Stimulated activated naive CD8-positive, alpha-beta T cell treated with anti-CD3 and anti-CD28 coated beads, Interleukin-15, Interleukin-2, amounts not matched to agents 100 U/mL and 50 U/mL, for 24 hours (primary cell): ENCODE measurements at regions not wholly inside any gene's neighbourhood (a gene's known extent, or its start where the extent isn't known, plus 50 kb on each side); places are given as distances from the start of the nearest gene placed in this dataset.
"Not testable (repeated sequence)": the region's sequence is repeated elsewhere in the genome, so short reads cannot be mapped to it uniquely, and the experiment has no call there.

Source experiments
- ATAC-seq: fragments of 150-1000 bp; cut with Tn5 transposase; one replicate; pipeline ENCODE4 v1.10.0; 2021
- DNase-seq: peaks from one replicate; pipeline ENCODE4 v3.0.0; 2021

- DNase-seq = no peak
- ATAC-seq = no peak
These were observed 1290.8 kb downstream of the NCAM2 start for GRCh38 chr21:22288885-22289499.

DNA sequence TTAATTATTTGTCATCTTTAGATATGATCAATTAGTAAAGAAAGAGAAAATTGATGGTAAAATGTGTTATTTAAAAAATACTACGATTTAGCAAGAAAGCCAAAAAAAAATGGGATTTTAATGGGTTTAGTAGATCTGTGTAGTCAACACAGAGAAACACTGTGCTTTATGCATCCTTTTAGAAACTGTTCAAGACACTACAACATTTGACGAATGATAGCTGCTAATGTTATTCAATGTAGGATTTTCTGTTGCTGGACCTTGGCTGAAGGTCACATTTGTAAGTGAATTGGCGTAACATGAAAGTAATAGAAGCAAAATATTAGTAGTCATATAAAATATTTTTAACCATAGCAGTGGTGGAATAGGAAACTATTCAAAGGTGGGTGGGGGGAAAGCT is 1293.9 kb downstream of the NCAM2 start:
- DNase-seq (no peak), ATAC-seq (no peak)

DNA sequence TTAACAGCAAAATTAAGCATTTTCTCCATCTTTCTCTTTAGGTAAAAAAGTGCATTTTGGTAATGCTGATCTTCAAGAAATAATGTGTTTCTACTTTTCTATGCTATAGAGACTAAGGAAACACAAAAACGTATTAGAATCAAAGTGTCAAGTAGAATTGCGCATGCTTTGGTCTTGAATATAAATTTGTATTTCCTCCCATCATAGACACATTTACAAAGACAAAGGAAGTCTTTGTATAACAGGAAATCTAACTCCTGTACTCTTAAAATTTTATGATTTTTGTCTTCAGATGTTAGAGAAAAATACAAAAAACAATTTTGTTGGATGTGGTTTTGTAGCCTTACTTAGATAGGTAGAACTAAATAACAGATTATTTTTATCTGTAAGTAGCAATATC is 1299.4 kb downstream of the NCAM2 start:
- no peak for DNase-seq
- no peak for ATAC-seq

DNA sequence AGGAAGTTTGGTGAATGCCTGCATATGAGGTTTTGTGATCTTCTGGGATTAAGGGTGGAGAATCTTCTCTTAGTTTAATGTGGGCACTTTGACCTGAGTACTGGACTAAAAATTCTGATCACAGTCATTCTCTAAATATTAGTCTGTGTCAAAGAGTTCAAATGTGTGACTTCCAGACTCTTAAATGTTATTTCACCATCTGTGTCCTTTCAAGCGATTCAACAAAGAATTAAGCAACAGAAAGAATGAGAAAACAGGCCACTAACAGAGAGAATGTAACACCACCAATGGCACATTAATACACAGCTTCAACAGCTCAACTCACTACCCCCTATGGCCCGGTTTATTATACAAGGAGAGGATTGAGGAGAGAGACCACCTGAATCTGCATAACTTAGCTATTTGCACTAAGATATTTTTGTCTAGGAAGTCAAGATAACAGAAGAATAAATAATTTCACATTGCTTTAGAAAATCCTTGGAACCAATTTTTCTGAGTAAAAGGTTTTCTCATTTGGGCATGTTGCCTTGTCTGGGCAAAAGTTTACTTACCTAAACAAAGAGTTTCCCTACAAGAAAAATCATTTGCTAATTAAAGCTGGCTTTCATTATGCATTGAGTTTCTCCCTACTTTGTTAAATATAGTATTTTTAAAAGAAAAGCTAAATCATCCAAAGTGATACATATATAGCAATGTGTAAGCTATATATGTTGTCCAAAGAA is 1313.7 kb downstream of the NCAM2 start:
- DNase-seq (no peak), ATAC-seq (no peak)

DNA sequence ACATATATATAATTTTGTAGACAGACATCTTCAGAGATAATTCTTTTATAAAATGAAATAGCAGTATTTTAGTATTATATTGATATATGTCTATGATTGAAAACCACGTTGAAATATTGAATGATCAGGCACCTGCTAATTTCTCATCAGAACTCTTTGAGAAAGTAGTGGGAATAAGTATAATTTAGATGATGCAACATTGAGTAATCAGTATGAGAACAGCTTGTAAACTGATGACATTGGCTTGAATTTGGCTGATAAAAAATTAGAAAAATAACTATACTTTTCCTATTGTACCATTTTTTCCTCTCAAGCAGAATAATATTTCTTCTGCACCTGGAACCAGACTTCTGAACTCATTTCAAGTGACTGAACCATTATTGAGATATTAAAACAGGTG is 1316.8 kb downstream of the NCAM2 start:
- DNase-seq (no peak), ATAC-seq (no peak)

- no peak for ATAC-seq
- no peak for DNase-seq
These were observed 1321.2 kb downstream of the NCAM2 start for GRCh38 chr21:22319435-22319834.

DNA sequence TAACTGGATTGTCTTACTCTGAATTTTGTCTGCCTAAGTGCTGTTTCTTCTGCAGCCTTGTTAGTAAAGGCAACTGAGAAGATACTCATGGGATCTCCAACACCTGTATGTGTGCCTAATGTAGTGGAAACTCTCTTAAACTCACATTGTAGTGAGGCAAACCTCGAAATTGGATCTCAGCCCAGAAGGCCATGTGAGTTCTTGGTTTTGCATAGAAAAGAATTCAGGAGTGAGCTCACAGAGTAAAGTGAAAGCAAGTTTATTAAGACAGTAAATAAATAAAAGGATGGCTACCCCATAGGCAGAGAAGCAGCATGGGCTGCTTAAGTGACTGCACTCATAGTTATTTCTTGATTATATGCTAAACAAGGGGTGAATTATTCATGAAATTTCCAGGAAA is 1344.7 kb downstream of the NCAM2 start:
- no peak for ATAC-seq
- DNase-seq = no peak

GRCh38 chr21:22343303-22343702 is 1345.1 kb downstream of the NCAM2 start:
- DNase-seq = no peak
- no peak for ATAC-seq

DNA sequence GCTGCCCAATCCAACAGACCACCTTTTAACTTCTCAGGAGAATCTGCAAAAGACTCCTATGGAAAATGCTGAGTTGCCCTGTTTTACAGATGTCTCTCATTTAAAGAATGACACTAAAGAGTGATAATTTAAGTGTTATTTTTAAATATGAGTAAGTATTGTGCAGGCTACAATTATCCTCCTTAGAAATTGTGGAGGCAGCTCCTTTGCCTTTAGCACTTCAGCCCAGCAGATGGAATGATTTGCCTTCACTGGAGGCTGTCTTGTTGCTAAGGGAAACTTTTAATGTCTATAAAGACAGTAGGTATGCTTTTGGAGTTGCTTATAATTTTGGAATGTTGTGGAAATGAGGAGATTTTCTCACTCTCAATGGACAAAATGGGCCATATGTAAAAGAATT is 1345.5 kb downstream of the NCAM2 start:
- DNase-seq = no peak
- no peak for ATAC-seq

GRCh38 chr21:22345624-22346023 is 1347.4 kb downstream of the NCAM2 start:
- DNase-seq = no peak
- ATAC-seq = no peak

GRCh38 chr21:22346576-22346975 is 1348.4 kb downstream of the NCAM2 start:
- ATAC-seq = no peak
- no peak for DNase-seq

GRCh38 chr21:22351076-22351475 is 1352.9 kb downstream of the NCAM2 start:
- DNase-seq (no peak), ATAC-seq (no peak)

GRCh38 chr21:22352088-22352487 is 1353.9 kb downstream of the NCAM2 start:
- DNase-seq = no peak
- no peak for ATAC-seq

GRCh38 chr21:22355949-22356348 is 1357.7 kb downstream of the NCAM2 start:
- ATAC-seq (no peak), DNase-seq (no peak)

GRCh38 chr21:22356663-22357062 is 1358.5 kb downstream of the NCAM2 start:
- ATAC-seq = no peak
- DNase-seq = no peak

DNA sequence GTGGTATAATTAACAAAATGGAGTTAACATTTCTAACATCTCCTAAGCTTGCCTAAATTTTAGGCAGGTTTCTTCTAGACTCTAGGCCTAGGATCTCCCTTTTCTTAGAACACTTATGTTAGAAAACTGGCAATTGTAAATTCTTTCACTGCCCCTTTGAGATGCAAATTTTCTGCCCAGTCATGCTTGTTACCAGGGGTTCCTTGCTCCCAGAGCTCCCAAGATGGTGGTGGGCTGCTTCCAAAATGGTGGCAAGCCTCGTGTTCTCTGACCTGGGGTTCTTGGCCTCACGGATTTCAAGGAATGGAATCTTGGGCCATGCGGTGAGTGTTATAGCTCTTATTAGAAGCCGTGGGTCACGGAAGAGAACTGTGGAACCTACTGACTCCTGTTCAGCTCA is 1361.4 kb downstream of the NCAM2 start:
- not testable (repeated sequence) for DNase-seq, ATAC-seq

DNA sequence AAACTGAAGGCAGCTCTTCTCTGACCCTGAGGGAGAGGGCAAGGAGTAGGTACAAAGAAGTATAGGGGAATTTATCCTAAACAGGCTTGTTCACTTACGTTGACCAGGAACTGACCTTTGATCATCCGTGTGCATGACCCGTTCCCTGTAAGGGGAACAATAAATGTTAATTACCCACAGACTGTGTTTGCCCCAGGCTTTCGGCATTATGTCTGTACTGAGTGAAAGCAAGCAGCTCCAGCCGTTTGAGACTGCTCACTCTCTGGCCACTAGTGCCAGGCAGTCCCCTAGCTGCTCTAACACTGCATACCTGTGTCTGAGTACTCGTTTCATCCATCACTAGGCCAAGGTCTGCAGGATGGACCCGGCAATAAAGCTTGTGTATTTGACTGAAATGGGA is 1365.3 kb downstream of the NCAM2 start:
- ATAC-seq (no peak), DNase-seq (no peak)

- ATAC-seq (no peak), DNase-seq (no peak)
These were observed 1366.0 kb downstream of the NCAM2 start for GRCh38 chr21:22364163-22364562.

GRCh38 chr21:22374218-22374969 is 1376.2 kb downstream of the NCAM2 start:
- DNase-seq (no peak), ATAC-seq (no peak)

DNA sequence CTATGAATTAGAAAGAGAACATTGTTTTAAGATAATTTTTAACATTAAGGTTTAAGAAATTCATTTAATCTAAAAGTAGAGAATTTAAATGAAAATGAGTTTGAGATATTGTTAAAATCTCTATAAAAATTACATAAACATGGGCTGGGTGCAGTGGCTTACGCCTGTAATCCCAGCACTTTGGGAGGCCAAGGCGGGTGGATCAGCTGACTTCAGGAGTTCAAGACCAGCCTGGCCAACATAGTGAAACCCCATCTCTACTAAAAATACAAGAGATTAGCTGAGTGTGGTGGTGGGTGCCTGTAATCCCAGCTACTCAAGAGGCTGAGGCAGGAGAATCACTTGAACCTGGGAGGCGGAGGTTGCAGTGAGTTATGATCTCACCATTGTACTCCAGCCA is 1379.6 kb downstream of the NCAM2 start:
- ATAC-seq, DNase-seq: not testable (repeated sequence)

DNA sequence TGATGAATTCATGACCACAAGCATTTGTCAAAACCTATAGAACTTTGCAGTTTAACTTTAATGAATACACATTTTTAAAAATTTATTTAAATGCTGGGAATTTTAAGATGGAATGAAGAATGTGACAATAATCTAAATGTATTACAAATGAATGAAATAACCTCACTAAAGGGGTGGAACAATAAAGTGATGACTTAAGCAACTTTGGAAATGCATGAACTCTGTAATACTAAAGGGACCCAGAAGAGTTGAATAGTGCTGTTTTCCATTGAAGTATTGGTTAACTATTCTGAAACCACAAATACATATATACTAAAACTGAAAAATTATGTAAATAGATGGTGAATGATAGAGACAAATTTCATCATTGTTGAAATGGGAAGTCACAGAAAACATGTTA is 1395.1 kb downstream of the NCAM2 start:
- no peak for DNase-seq
- no peak for ATAC-seq

DNA sequence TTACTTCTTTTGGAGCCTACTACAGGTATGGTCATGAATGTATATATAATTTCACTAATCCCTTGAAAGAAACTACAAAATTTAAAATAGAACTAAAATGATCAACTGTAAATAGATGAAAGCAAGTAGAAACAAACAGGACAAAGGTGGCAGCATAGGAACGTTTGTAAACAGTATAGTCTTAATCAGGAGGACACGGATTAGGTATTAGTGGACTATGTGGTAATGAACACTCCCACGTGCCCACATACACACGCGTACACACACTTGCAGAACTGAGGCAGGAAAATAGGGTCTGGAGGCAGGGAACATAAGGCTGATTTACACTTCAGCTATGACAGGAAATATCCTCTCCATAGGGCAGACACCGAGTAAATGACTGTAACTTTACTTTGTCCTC is 1397.8 kb downstream of the NCAM2 start:
- ATAC-seq = no peak

More for the DNA sequence above, 1397.8 kb downstream of the NCAM2 start:
- no peak for DNase-seq
